ENCODE measurements at regions not wholly inside any gene's neighbourhood (a gene's known extent, or its start where the extent isn't known, plus 50 kb on each side); places are given as distances from the start of the nearest gene placed in this dataset.

DNA sequence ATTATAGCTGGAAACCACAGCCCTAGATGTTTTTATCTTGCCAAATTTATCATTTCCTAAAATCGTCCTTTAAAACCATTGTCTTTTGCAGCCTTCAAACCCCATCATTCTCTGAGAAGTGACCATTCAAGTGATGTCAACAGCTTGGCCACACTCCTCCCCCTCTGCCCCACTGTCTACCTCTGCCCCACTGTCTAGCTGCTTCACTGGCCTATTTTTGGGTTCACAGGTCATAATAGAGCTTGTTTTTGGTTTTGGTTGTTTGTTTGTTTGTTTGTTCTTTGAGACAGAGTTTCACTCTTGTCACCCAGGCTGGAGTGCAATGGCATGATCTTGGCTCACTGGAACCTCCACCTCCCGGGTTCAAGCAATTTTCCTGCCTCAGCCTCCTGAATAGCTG lies 93.2 kb upstream of the IL12A start:
- Histone ChIP-seq H2AFZ (no peak overlapping the region), H3K9me2 (replicated peaks; ENCODE audit: insufficient read depth) (no peaks in the 10 kb centered on the region), H3K4me1 (ENCODE audit: insufficient read depth) (no peaks in the 10 kb centered on the region), H3K27ac (no peak overlapping the region), H3K4me3 (no peak overlapping the region), H3K9me3 (ENCODE audit: low read depth) (no peaks in the 10 kb centered on the region), H3K27me3 (no peaks in the 10 kb centered on the region), H4K20me1 (ENCODE audit: insufficient read depth, poor library complexity, severe bottlenecking) (no peaks in the 10 kb centered on the region), H3K36me3 (replicated peaks; ENCODE audit: insufficient read depth, low read depth) (no peaks in the 10 kb centered on the region), H3K79me2 (no peaks in the 10 kb centered on the region), H3K4me2 (no peak overlapping the region)
- WGBS (ENCODE audit: low lambda C conversion rate, missing lambda C conversion rate) = 85% methylated on average over 2 of the region's 2 CpGs
- DNase-seq (ENCODE audit: low spot score) = no peak
- TF ChIP-seq EZH2 (IDR thresholded peaks at IDR 0.05; ENCODE audit: borderline replicate concordance) = no peak
- no peak for TF ChIP-seq CTCF (IDR thresholded peaks at IDR 0.05; ENCODE audit: poor library complexity)
- TF ChIP-seq EZH2phosphoT487 (IDR thresholded peaks at IDR 0.05; ENCODE audit: low read depth, severe bottlenecking, unreplicated experiment) = no peak

GRCh38 chr3:159896543-159896942 lies 92.1 kb upstream of the IL12A start:
- Histone ChIP-seq H3K9me3 (ENCODE audit: low read depth) (no peaks in the 10 kb centered on the region), H3K79me2 (no peaks in the 10 kb centered on the region), H3K36me3 (replicated peaks; ENCODE audit: insufficient read depth, low read depth) (no peaks in the 10 kb centered on the region), H4K20me1 (ENCODE audit: insufficient read depth, poor library complexity, severe bottlenecking) (no peaks in the 10 kb centered on the region), H3K4me2 (no peak overlapping the region), H2AFZ (no peak overlapping the region), H3K4me3 (no peak overlapping the region), H3K4me1 (ENCODE audit: insufficient read depth) (no peaks in the 10 kb centered on the region), H3K27me3 (no peaks in the 10 kb centered on the region), H3K27ac (no peak overlapping the region), H3K9me2 (replicated peaks; ENCODE audit: insufficient read depth) (no peaks in the 10 kb centered on the region)
- DNase-seq (ENCODE audit: low spot score) = no peak
- WGBS (ENCODE audit: low lambda C conversion rate, missing lambda C conversion rate) = 100% methylated on average over 1 of the region's 1 CpG
- TF ChIP-seq EZH2 (IDR thresholded peaks at IDR 0.05; ENCODE audit: borderline replicate concordance) = no peak
- TF ChIP-seq EZH2phosphoT487 (IDR thresholded peaks at IDR 0.05; ENCODE audit: low read depth, severe bottlenecking, unreplicated experiment) = no peak
- TF ChIP-seq CTCF (IDR thresholded peaks at IDR 0.05; ENCODE audit: poor library complexity) = no peak

- TF ChIP-seq EZH2 (IDR thresholded peaks at IDR 0.05; ENCODE audit: borderline replicate concordance) (no peak), CTCF (IDR thresholded peaks at IDR 0.05; ENCODE audit: poor library complexity) (no peak), EZH2phosphoT487 (IDR thresholded peaks at IDR 0.05; ENCODE audit: low read depth, severe bottlenecking, unreplicated experiment) (no peak)
- DNase-seq (ENCODE audit: low spot score) = no peak
- no peaks in the 10 kb centered on the region for H3K27me3 ChIP-seq
- H3K4me2 ChIP-seq = no peak overlapping the region
- H3K4me1 ChIP-seq (ENCODE audit: insufficient read depth) = no peaks in the 10 kb centered on the region
- no peaks in the 10 kb centered on the region for H3K36me3 ChIP-seq (replicated peaks; ENCODE audit: insufficient read depth, low read depth)
- H3K27ac ChIP-seq = no peak overlapping the region
- H3K9me3 ChIP-seq (ENCODE audit: low read depth) = no peaks in the 10 kb centered on the region
- H2AFZ ChIP-seq = no peak overlapping the region
- no peaks in the 10 kb centered on the region for H3K9me2 ChIP-seq (replicated peaks; ENCODE audit: insufficient read depth)
- 59% methylated on average over 5 of the region's 5 CpGs for WGBS (ENCODE audit: low lambda C conversion rate, missing lambda C conversion rate)
- H3K79me2 ChIP-seq = no peaks in the 10 kb centered on the region
- H4K20me1 ChIP-seq (ENCODE audit: insufficient read depth, poor library complexity, severe bottlenecking) = no peaks in the 10 kb centered on the region
- no peak overlapping the region for H3K4me3 ChIP-seq
These were observed 91.1 kb upstream of the IL12A start for GRCh38 chr3:159897331-159898075.

Measured in hepatocyte (in vitro differentiated cells).